NCI-H2081 (cell line): ENCODE measurements at regions not wholly inside any gene's neighbourhood (a gene's known extent, or its start where the extent isn't known, plus 50 kb on each side); places are given as distances from the start of the nearest gene placed in this dataset.

Experiments
- DNase-seq, 2 experiments: peaks; one replicate each; lab custom pipeline; 2025; lab: John Stamatoyannopoulos, UW

- no peak for DNase-seq
Observed at GRCh38 chr10:124227055-124227975, 133.9 kb upstream of the CHST15 start.

- no peak for DNase-seq
Observed at GRCh38 chr10:124226271-124227054, 133.1 kb upstream of the CHST15 start.

- DNase-seq, result no peak
Observed at GRCh38 chr10:124225467-124226270, 132.3 kb upstream of the CHST15 start.

- DNase-seq, result no peak
Observed at GRCh38 chr10:124225029-124225466, 131.7 kb upstream of the CHST15 start.

- DNase-seq, result no peak
Observed at GRCh38 chr10:124224331-124225028, 131.1 kb upstream of the CHST15 start.

GRCh38 chr10:124223711-124224085 is 130.3 kb upstream of the CHST15 start:
- no peak for DNase-seq

- peak in 1 of 2 experiments; percentile 32 for DNase-seq
Observed at GRCh38 chr10:124222988-124223710, 129.8 kb upstream of the CHST15 start.

GRCh38 chr10:124222318-124222987 is 129.1 kb upstream of the CHST15 start:
- DNase-seq, result no peak

- DNase-seq, result no peak
Observed at GRCh38 chr10:124221356-124222317, 128.2 kb upstream of the CHST15 start.

- no peak for DNase-seq
Observed at GRCh38 chr10:124220971-124221355, 127.6 kb upstream of the CHST15 start.

GRCh38 chr10:124220547-124220946 is 127.1 kb upstream of the CHST15 start:
- no peak for DNase-seq

- DNase-seq, result no peak
Observed at GRCh38 chr10:124219655-124220054, 126.3 kb upstream of the CHST15 start.

- DNase-seq, result no peak
Observed at GRCh38 chr10:124219062-124219461, 125.7 kb upstream of the CHST15 start.

- DNase-seq, result no peak
Observed at GRCh38 chr10:124217906-124218804, 124.8 kb upstream of the CHST15 start.

GRCh38 chr10:124217031-124217430 is 123.6 kb upstream of the CHST15 start:
- no peak for DNase-seq

- no peak for DNase-seq
Observed at GRCh38 chr10:124214610-124215375, 121.4 kb upstream of the CHST15 start.

GRCh38 chr10:124213899-124214510 is 120.6 kb upstream of the CHST15 start:
- DNase-seq, result no peak
